GM13976 (cell line): ENCODE measurements at regions not wholly inside any gene's neighbourhood (a gene's known extent, or its start where the extent isn't known, plus 50 kb on each side); places are given as distances from the start of the nearest gene placed in this dataset.

Experiments used
- DNase-seq: peaks from one replicate; pipeline ENCODE4 v3.0.0; 2012; ENCODE audit warnings: low spot score
- in situ Hi-C: fragments of 300-500 bp; cut with MboI; formaldehyde crosslinking; loops from one replicate; pipeline ENCODE4 v1.12.0; 2022; ENCODE audit warnings: low sequenced_read_pairs, mixed read lengths, inconsistent platforms; ENCODE audit not compliant: unreplicated experiment
- TF ChIP-seq, protein P1 (sequence below): IDR thresholded peaks from 2 replicates; pipeline ENCODE4 v1.5.1; 2012; ENCODE audit warnings: borderline replicate concordance, mild to moderate bottlenecking; ENCODE audit not compliant: insufficient read depth; ENCODE audit errors: extremely low read depth, missing control alignments, control extremely low read depth

DNA sequence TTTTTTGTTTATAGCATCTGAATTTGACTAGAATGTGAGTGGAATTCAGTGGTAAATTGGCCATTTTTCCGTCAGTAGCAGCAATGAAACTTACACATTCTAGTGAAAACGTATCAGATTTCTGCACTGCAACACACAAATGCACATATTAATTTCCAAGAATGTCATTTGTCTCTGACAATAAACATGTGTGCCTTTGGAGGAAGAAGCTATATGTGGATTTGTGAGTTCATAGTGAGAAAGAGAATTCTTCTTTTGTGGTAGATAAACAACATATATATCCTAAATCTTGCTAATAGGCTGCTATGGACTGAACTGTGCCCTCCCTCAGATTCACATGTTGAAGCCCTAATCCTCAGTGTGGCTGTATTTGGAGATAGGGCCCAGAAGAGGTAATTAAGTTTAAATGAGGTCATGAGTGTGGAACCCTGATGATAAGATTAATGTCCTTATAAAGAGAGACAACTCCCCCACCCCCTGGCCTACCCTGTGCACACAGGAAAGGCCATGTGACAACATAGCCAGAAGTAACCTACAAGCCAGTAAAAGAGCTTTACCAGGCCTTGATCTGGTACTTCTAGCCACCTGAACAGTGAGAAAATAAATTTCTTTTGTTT is 200.2 kb upstream of the EYA4 start:
- DNase-seq = no peak
- TF ChIP-seq, protein P1, sequence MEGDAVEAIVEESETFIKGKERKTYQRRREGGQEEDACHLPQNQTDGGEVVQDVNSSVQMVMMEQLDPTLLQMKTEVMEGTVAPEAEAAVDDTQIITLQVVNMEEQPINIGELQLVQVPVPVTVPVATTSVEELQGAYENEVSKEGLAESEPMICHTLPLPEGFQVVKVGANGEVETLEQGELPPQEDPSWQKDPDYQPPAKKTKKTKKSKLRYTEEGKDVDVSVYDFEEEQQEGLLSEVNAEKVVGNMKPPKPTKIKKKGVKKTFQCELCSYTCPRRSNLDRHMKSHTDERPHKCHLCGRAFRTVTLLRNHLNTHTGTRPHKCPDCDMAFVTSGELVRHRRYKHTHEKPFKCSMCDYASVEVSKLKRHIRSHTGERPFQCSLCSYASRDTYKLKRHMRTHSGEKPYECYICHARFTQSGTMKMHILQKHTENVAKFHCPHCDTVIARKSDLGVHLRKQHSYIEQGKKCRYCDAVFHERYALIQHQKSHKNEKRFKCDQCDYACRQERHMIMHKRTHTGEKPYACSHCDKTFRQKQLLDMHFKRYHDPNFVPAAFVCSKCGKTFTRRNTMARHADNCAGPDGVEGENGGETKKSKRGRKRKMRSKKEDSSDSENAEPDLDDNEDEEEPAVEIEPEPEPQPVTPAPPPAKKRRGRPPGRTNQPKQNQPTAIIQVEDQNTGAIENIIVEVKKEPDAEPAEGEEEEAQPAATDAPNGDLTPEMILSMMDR = no peak
- in situ Hi-C loops = no loop called here

DNA sequence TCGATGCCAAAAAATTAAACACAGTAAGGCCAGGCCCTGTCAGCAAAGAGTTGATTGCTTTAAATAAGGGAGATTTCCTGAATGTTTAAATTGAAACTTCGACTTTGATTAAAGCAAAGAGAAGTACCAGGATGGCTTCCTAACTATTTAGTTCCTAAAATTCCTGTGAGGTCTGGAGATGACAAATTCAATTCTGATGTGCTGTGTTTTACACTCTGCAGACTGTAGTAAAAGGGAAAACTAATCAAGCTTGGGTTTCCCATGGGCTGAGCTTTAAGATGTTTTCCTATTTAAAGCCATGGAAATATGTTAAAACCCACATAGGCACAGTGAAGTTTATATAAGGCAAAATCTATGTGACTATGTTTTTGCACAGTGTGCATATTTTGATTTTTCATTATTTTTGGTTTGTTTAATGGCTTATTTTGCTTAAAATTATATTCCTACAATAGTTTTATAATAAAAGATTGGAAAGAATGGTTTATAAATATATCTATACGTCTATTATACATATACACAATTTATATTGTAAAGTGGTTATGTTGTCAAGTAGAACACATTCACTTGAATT is 198.5 kb upstream of the EYA4 start:
- no peak for DNase-seq
- in situ Hi-C loops = no loop called here
- TF ChIP-seq, protein P1 = no peak

DNA sequence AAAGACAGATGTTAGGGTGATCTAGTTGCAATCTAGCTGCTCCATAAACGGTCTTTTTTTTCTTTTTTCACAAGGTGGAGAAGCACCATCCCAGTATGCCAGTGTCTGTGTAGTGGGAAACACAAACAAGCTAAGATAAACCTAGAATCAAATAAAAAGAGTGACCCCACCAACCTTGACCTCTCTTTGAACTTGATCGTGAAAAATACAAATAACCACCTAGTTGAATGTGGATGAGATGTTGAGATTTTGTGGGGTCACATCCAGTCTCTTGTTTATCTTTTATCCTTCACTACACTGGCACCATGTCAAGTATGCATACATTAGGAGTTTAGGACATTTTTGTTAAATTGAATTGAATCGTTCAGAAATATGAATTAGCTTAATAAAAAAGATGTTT is 194.6 kb upstream of the EYA4 start:
- in situ Hi-C loops = no loop called here
- no peak for DNase-seq
- TF ChIP-seq, protein P1 = no peak

DNA sequence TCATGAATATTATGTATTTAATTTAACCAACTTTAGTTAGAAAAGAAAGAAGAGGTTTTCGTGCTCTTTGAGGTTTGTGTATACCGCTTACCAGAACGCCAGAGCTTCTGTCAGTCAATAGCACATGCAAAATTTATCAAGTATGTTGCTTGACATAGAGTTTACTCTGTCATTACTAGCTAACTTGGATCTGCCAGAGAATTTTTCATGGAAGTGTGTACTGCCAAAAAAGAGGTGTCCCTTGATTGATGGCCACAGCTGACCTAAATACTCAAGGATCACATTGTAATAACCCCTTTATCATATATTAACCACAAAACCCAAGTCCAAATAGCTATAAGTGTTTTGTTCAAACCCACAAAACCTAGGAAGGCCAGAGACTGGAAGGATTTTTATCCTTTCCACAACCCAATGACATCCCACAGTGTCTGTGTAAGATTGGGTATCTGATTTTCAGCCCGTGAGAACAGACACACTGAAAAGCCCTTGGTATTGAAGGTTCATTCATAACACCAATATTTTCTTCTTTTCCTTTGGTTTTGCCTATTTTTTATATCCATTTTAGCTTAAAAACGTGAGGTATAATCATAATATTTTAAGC is 194.0 kb upstream of the EYA4 start:
- TF ChIP-seq, protein P1 = no peak

DNA sequence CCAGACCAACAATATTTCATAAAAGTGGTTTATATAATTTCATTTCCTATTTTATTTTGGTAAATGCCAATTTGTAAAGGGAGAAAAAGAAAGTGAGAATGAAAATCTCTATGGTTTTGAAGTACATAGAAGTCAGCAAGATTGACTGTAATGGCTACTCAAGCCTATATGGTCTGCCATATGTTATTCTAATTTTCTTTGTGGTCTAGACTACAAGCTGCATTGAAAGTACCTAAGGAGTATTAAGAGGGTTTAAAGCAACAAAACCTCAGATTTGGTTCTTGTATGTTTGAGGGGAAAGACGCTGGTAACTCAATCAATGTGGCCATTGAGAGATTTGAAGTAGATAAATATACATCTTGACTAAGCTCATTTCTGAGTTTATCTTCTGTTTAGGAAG is 193.5 kb upstream of the EYA4 start:
- TF ChIP-seq, protein P1 = no peak

More for the DNA sequence above, 194.0 kb upstream of the EYA4 start:
- in situ Hi-C loops = no loop called here
- DNase-seq = no peak

DNA sequence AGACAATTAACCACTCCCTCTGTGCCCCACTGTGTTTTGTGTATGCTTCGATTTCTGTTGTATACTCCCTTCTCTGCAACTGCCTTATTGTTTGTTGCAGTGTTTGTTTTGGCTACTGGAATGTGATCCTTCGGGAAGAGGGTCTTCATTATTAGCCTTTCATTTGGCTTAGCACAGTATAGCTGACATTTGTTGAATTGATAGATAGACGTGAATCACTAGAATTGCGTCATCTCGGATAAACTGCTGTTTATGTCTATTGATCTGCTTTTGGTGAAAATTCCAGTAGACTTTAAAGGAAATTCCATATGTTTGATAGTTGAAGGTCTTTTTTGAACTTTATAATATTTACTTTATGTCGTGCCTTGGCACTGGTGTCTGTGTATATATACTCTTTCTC is 189.9 kb upstream of the EYA4 start:
- TF ChIP-seq, protein P1 = no peak
- DNase-seq = no peak
- in situ Hi-C loops = no loop called here

More for the DNA sequence above, 193.5 kb upstream of the EYA4 start:
- no peak for DNase-seq
- in situ Hi-C loops = no loop called here
